GM08714 (cell line): ENCODE measurements at regions not wholly inside any gene's neighbourhood (a gene's known extent, or its start where the extent isn't known, plus 50 kb on each side); places are given as distances from the start of the nearest gene placed in this dataset.

Experiments
- H3K4me3 ChIP-seq: fragments of 200-500 bp; sonication (Bioruptor generic); 2 replicates; pipeline ENCODE4 v1.5.1; 2014; ENCODE audit warnings: mild to moderate bottlenecking, low read length, inconsistent platforms
- ZNF274 ChIP-seq: IDR thresholded peaks from 2 replicates; pipeline ENCODE4 v1.6.1; 2012; ENCODE audit warnings: mild to moderate bottlenecking, low read depth, low read length

- H3K4me3 ChIP-seq = no peak overlapping the region
- TF ChIP-seq ZNF274 = no peak
These were observed 77.2 kb upstream of the SEMA6D start for GRCh38 chr15:47640079-47640478.

- no peak for TF ChIP-seq ZNF274
- no peak overlapping the region for H3K4me3 ChIP-seq
These were observed 76.4 kb upstream of the SEMA6D start for GRCh38 chr15:47640901-47641300.

DNA sequence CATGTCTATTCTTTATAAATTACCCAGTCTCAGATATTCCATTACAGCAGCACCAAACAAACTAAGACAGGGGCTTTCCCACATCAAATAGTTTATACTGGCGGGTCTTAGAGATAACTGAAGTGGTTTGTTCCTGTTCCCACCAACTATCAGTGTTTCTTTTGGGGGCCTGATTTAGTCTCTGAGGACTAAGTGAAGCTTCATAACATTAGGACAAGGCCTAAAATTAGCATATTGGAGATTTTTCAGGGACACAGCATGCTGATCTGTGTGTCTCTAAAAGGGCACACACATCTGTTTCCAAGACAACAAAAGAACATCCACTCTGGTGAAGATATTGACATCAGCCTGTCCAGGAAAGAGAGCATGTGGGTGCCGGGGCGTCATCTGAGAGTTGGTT is 72.6 kb upstream of the SEMA6D start:
- no peak for TF ChIP-seq ZNF274
- no peak overlapping the region for H3K4me3 ChIP-seq

DNA sequence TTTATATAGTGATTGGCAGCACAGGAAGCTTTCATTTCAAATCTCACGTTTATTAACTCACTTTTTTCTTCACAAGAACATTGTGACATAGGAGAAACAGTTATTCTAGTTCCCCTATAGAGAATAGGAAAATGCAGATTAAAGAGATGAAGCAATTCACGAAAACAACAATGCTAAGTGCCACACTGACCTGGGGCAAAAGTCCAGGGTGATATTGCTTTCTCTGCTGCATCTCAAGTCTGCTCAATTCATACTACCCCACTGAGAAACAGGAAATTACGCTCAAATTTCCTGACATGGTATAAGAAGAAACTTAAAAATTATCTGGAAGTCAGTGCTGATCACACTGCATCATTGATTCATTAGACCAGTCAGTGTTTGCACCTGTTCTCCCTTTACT is 66.7 kb upstream of the SEMA6D start:
- TF ChIP-seq ZNF274 = no peak
- H3K4me3 ChIP-seq = no peak overlapping the region

DNA sequence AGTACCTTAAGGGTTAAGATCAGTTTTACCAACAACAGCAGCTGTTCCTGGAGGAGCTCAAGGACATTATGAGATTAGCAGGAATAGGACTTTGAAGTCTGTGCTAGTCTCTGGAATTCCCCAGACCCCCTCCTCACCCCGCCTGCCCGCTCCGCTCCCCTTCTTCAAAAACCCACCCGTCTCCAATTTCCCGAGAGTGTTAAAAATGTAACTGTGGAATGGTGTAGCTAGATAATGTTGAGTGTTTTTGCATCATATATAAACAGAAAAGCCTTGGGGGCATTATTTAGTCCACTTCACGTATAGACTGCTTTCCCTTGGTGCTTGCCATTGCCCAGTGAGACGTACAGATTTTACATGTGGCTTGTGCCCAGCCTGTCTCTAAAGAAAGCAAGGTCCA is 65.0 kb upstream of the SEMA6D start:
- no peak overlapping the region for H3K4me3 ChIP-seq
- TF ChIP-seq ZNF274 = no peak

- no peak overlapping the region for H3K4me3 ChIP-seq
- TF ChIP-seq ZNF274 = no peak
These were observed 64.5 kb upstream of the SEMA6D start for GRCh38 chr15:47652844-47653243.

GRCh38 chr15:47661661-47662180 is 55.6 kb upstream of the SEMA6D start:
- H3K4me3 ChIP-seq = no peak overlapping the region

GRCh38 chr15:47663101-47663500 is 54.2 kb upstream of the SEMA6D start:
- no peak overlapping the region for H3K4me3 ChIP-seq
- no peak for TF ChIP-seq ZNF274

More at GRCh38 chr15:47661661-47662180, 55.6 kb upstream of the SEMA6D start:
- no peak for TF ChIP-seq ZNF274
